Body of pancreas (tissue), 4 donors: ENCODE measurements at regions not wholly inside any gene's neighbourhood (a gene's known extent, or its start where the extent isn't known, plus 50 kb on each side); places are given as distances from the start of the nearest gene placed in this dataset.
"Not testable (repeated sequence)": the region's sequence is repeated elsewhere in the genome, so short reads cannot be mapped to it uniquely, and the experiment has no call there.

Source experiments
- ATAC-seq: fragments of 150-250 bp; one replicate; pipeline ENCODE4 v1.9.1; 2016
- DNase-seq, 4 donors: peaks; one replicate each; pipeline ENCODE4 v3.0.0-alpha.2; 2019
- H3K27ac ChIP-seq, 4 donors: fragments of 200-600 bp; sonication (generic); 1 replicate in 3 of 4; 2 replicates in 1 of 4; pipeline versions ENCODE4 v1.5.1 to v1.6.1; 2016 to 2019; ENCODE audit warnings: mild to moderate bottlenecking in 1 of 4, mixed read lengths in 1 of 4, moderate library complexity in 1 of 4
- H3K27me3 ChIP-seq, 2 donors: fragments of 200-600 bp; sonication (generic); one replicate each; pipeline ENCODE4 v1.6.0; 2016; ENCODE audit warnings: mild to moderate bottlenecking in 1 of 2
- H3K36me3 ChIP-seq, 2 donors: fragments of 200-600 bp; sonication (generic); replicated peaks in 1 of 2; 2 replicates each; pipeline ENCODE4 v1.5.1; 2016; ENCODE audit warnings: low read depth in 2 of 2; ENCODE audit not compliant: insufficient read depth in 1 of 2
- H3K4me1 ChIP-seq: fragments of 200-600 bp; sonication (generic); one replicate; pipeline ENCODE4 v1.6.0; 2016
- H3K4me3 ChIP-seq, 2 donors: fragments of 200-600 bp; sonication (generic); 1 replicate in 1 of 2; 2 replicates in 1 of 2; pipeline ENCODE4 v1.5.1; 2016 to 2019
- H3K9me3 ChIP-seq, 3 donors: fragments of 200-600 bp; sonication (generic); 1 replicate in 2 of 3; 2 replicates in 1 of 3; pipeline ENCODE4 v1.5.1; 2016
- CTCF ChIP-seq, 7 experiments: fragments of 450-650 bp in 4 of 7; fragments of 200-600 bp in 3 of 7; sonication (generic) in 3 of 7; IDR thresholded peaks; one replicate each; pipeline ENCODE4 v1.5.1; 2016 to 2019; ENCODE audit warnings: antibody characterized with exemption in 7 of 7
- POLR2A ChIP-seq, 3 donors: fragments of 450-650 bp; IDR thresholded peaks; one replicate each; pipeline ENCODE4 v1.6.1; 2016; ENCODE audit warnings: antibody characterized with exemption in 3 of 3, mild to moderate bottlenecking in 2 of 3
- WGBS, 2 donors: methylation state at CpG; one replicate each; pipeline ENCODE4 v1.1.5; 2017; 5-methylcytosine and 5-hydroxymethylcytosine counted together
- intact Hi-C: fragments of 100-400 bp; cut with DNase I; formaldehyde crosslinking; loops from one replicate; pipeline ENCODE4 v1.15.1; 2023

GRCh38 chr3:61464518-61465140 is 96.7 kb upstream of the PTPRG start:
- H3K9me3 ChIP-seq, result no peaks in the 10 kb centered on the region
- no peaks in the 10 kb centered on the region for H3K36me3 ChIP-seq
- ATAC-seq (no peak), DNase-seq (no peak)
- H3K27me3 ChIP-seq, result no peaks in the 10 kb centered on the region
- TF ChIP-seq POLR2A (IDR thresholded peaks at IDR 0.05) (no peak), CTCF (IDR thresholded peaks at IDR 0.05) (no peak)
- no peak overlapping the region for H3K4me3 ChIP-seq
- no peaks in the 10 kb centered on the region for H3K4me1 ChIP-seq
- 54 to 60% methylated on average over 9 of the region's 9 CpGs for WGBS, 2 donors
- intact Hi-C loops, result no loop called here
- no peak overlapping the region for H3K27ac ChIP-seq

GRCh38 chr3:61466357-61466756 is 95.0 kb upstream of the PTPRG start:
- DNase-seq, result no peak
- Histone ChIP-seq H3K36me3 (no peaks in the 10 kb centered on the region), H3K27ac (no peak overlapping the region), H3K4me1 (no peaks in the 10 kb centered on the region), H3K4me3 (no peak overlapping the region), H3K9me3 (no peaks in the 10 kb centered on the region), H3K27me3 (no peaks in the 10 kb centered on the region)
- whole genome bisulfite sequencing, 2 donors, result 69 to 72% methylated on average over 3 of the region's 3 CpGs
- intact Hi-C loops, result no loop called here
- no peak for ATAC-seq
- TF ChIP-seq POLR2A (IDR thresholded peaks at IDR 0.05) (no peak), CTCF (IDR thresholded peaks at IDR 0.05) (no peak)

GRCh38 chr3:61483997-61484396 is 77.4 kb upstream of the PTPRG start:
- no peaks in the 10 kb centered on the region for H3K9me3 ChIP-seq
- 76 to 89% methylated on average over 4 of the region's 4 CpGs for WGBS, 2 donors
- no peak overlapping the region for H3K27ac ChIP-seq
- TF ChIP-seq CTCF (IDR thresholded peaks at IDR 0.05) (no peak), POLR2A (IDR thresholded peaks at IDR 0.05) (no peak)
- no peaks in the 10 kb centered on the region for H3K4me1 ChIP-seq
- DNase-seq (no peak), ATAC-seq (no peak)
- intact Hi-C loops, result no loop called here
- no peak overlapping the region for H3K4me3 ChIP-seq
- H3K27me3 ChIP-seq, result no peaks in the 10 kb centered on the region
- H3K36me3 ChIP-seq, result no peaks in the 10 kb centered on the region

- TF ChIP-seq POLR2A (IDR thresholded peaks at IDR 0.05) (no peak), CTCF (IDR thresholded peaks at IDR 0.05) (no peak)
- Histone ChIP-seq H3K9me3 (no peaks in the 10 kb centered on the region), H3K4me1 (no peaks in the 10 kb centered on the region), H3K27ac (no peak overlapping the region), H3K27me3 (no peaks in the 10 kb centered on the region), H3K4me3 (no peak overlapping the region), H3K36me3 (no peaks in the 10 kb centered on the region)
- intact Hi-C loops, result no loop called here
- 82 to 93% methylated on average over 3 of the region's 3 CpGs for WGBS, 2 donors
- no peak for DNase-seq
- ATAC-seq, result no peak
Measured at GRCh38 chr3:61493339-61493738, 68.0 kb upstream of the PTPRG start.

GRCh38 chr3:61494309-61494708 is 67.1 kb upstream of the PTPRG start:
- H3K36me3 ChIP-seq, DNase-seq, H3K27me3 ChIP-seq, H3K4me1 ChIP-seq, intact Hi-C loops, H3K27ac ChIP-seq, H3K9me3 ChIP-seq, ATAC-seq, H3K4me3 ChIP-seq: not testable (repeated sequence)
- WGBS, 2 donors, result 69 to 82% methylated on average over 3 of the region's 3 CpGs
